Panc1 (cell line): ENCODE measurements at regions not wholly inside any gene's neighbourhood (a gene's known extent, or its start where the extent isn't known, plus 50 kb on each side); places are given as distances from the start of the nearest gene placed in this dataset.

Source experiments
- ATAC-seq: fragments of 200-7000 bp; cut with Tn5 transposase; 2 replicates; pipeline ENCODE4 v1.9.1; 2020; ENCODE audit warnings: mild to moderate bottlenecking, moderate library complexity
- BruUV-seq: library from RNA; stranded (reverse); fragments of 400-500 nt; replicated peaks from 2 replicates; lab custom pipeline; 2021; lab: Mats Ljungman, UMichigan
- CTCF ChIA-PET: fragments of 300-600 bp; sonication (Branson Sonifier 250); formaldehyde crosslinking; loops from one replicate; lab custom pipeline; 2022; ENCODE audit warnings: antibody characterized with exemption; lab: Charles Lee
- POLR2A ChIA-PET: fragments of 300-600 bp; sonication (Branson Sonifier 250); formaldehyde crosslinking; loops from one replicate; lab custom pipeline; 2022; ENCODE audit warnings: antibody characterized with exemption; lab: Charles Lee
- DNase-seq: peaks from one replicate; pipeline ENCODE4 v3.0.0-alpha.2; 2010; ENCODE audit warnings: low read depth, low spot score
- H3K27ac ChIP-seq: 2 replicates; pipeline ENCODE4 v1.5.1; 2011; ENCODE audit warnings: mild to moderate bottlenecking, low read length, inconsistent platforms
- H3K27me3 ChIP-seq: fragments of 200-500 bp; sonication (Bioruptor generic); 2 replicates; pipeline ENCODE4 v1.6.0; 2014; ENCODE audit warnings: low read length, inconsistent platforms; ENCODE audit not compliant: control insufficient read depth, insufficient read depth
- H3K36me3 ChIP-seq: fragments of 200-500 bp; sonication (Bioruptor generic); 2 replicates; pipeline ENCODE4 v1.5.1; 2014; ENCODE audit warnings: inconsistent platforms, mild to moderate bottlenecking, low read length, moderate library complexity; ENCODE audit not compliant: control insufficient read depth, insufficient read depth
- H3K4me1 ChIP-seq: 2 replicates; pipeline ENCODE4 v1.5.1; 2011; ENCODE audit warnings: inconsistent platforms, mild to moderate bottlenecking, low read length, moderate library complexity; ENCODE audit not compliant: control insufficient read depth, insufficient read depth
- H3K4me3 ChIP-seq, 2 experiments: 2 replicates each; pipeline ENCODE4 v1.5.1; 2011 to 2012; ENCODE audit warnings: low read depth in 2 of 2, low read length in 2 of 2, mild to moderate bottlenecking in 2 of 2, inconsistent platforms in 1 of 2, moderate library complexity in 1 of 2
- H3K9me3 ChIP-seq: fragments of 200-500 bp; sonication (Bioruptor generic); 2 replicates; pipeline ENCODE4 v1.5.1; 2014; ENCODE audit warnings: low read depth, mild to moderate bottlenecking, inconsistent platforms, low read length, moderate library complexity; ENCODE audit not compliant: control insufficient read depth, insufficient read depth
- POLR2AphosphoS5 ChIP-seq: IDR thresholded peaks from 2 replicates; pipeline ENCODE4 v1.6.1; 2012; ENCODE audit warnings: mild to moderate bottlenecking, low read depth, low read length, moderate library complexity
- SIN3A ChIP-seq: IDR thresholded peaks from 2 replicates; pipeline ENCODE4 v1.6.1; 2012; ENCODE audit warnings: low read depth, mild to moderate bottlenecking, low read length, moderate library complexity, borderline replicate concordance; ENCODE audit not compliant: insufficient read depth
- TCF7L2 ChIP-seq: IDR thresholded peaks from 2 replicates; pipeline ENCODE4 v1.6.1; 2011; ENCODE audit warnings: mild to moderate bottlenecking, low read depth, low read length, inconsistent platforms
- in situ Hi-C: cut with HindIII; loops from 2 replicates; pipeline ENCODE4 v1.10.0; 2016; ENCODE audit warnings: low sequenced_read_pairs, low pct_unique_long_range_greater_than_20kb
- intact Hi-C: fragments of 100-400 bp; cut with micrococcal nuclease; formaldehyde crosslinking; loops from one replicate; pipeline ENCODE4 v1.10.0; 2022; ENCODE audit not compliant: unreplicated experiment
- TF ChIP-seq, protein P1 (sequence below), 2 experiments: IDR thresholded peaks; 2 replicates each; pipeline ENCODE4 v1.6.1; 2011 to 2012; ENCODE audit warnings: low read depth in 2 of 2, control low read depth in 1 of 2, low read length in 1 of 2, mild to moderate bottlenecking in 1 of 2, moderate library complexity in 1 of 2; ENCODE audit not compliant: insufficient read depth in 1 of 2
- TF ChIP-seq, protein P2 (sequence below): fragments of 450-650 bp; IDR thresholded peaks from 2 replicates; pipeline ENCODE4 v1.5.1; 2017; ENCODE audit warnings: mild to moderate bottlenecking

DNA sequence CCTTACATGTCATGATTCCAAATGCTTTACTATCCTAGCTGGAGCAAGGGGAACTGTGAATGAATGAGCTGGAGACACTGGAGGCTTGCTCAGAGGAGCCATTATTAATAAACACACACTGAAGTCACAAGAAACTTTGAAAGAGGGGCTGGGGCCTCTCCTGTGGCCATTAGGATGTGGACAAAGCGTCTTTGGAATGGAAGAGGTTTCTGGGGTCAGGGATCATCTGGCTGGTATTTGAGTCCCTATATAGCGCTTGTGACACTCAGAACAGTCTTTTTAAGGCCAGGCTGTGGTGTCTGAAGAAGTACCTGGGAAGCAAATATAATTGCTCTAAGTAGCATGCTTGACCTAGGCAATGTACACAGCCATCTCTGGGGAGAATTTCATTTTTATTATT is 193.0 kb downstream of the JCAD start:
- CTCF ChIA-PET, result no interaction called here
- no peak for ATAC-seq
- BruUV-seq, result no TSS peak

DNA sequence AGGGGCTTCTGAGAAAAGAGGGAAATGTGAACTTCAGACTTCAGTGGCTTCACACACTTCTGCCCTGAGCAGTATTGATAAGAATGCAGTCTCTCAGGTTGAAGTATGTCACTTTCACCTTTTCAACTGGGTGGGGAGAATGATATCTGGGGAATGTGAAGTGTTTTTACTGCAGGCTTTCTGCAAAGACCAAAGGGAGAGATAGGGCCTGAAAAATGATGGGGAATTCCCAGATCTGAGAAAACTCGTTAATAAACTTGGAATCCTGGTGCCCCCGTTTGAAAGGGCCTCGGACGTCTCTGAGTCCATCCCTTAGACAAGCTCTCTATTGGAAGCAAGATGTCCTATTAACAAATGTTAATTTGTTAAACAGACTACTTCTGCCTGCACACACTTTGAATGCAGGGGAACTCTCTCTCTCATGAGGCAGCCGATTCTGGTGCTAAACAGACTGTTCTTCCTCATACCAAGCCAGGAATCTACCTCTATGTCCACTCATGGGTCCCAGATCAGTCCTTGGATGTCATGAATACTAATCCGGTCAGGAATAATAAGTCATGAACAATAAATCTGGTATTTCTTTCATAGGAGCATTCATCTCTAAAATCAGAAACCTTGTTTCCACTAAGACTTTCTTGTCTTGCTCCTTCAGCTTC is 193.6 kb downstream of the JCAD start:
- H3K9me3 ChIP-seq, result no peaks in the 10 kb centered on the region
- BruUV-seq, result no TSS peak
- H3K27ac ChIP-seq, result peak overlapping the region; percentile 29; the same call in 1 of the 2 replicates
- peaks cover 2% of the 10 kb centered on the region; the same call in 1 of the 2 replicates for H3K4me1 ChIP-seq
- ChIA-PET POLR2A (no interaction called here), CTCF (no interaction called here)
- no peak for DNase-seq
- intact Hi-C loops, result no loop called here
- no peaks in the 10 kb centered on the region for H3K36me3 ChIP-seq
- H3K27me3 ChIP-seq, result no peaks in the 10 kb centered on the region
- peak; percentile 44; the same call in 1 of the 2 replicates for ATAC-seq
- TF ChIP-seq POLR2AphosphoS5 (no peak), TCF7L2 (peak; percentile 69)
- H3K4me3 ChIP-seq, result no peak overlapping the region
- in situ Hi-C loops, result no loop called here

More for the DNA sequence above, 193.0 kb downstream of the JCAD start:
- in situ Hi-C loops (no loop called here), intact Hi-C loops (no loop called here)
- H3K27me3 ChIP-seq, result no peaks in the 10 kb centered on the region
- DNase-seq, result no peak
- no peaks in the 10 kb centered on the region for H3K36me3 ChIP-seq
- H3K4me1 ChIP-seq, result no peaks in the 10 kb centered on the region; the same call in 1 of the 2 replicates
- H3K4me3 ChIP-seq, result no peak overlapping the region
- POLR2A ChIA-PET, result no interaction called here
- no peaks in the 10 kb centered on the region for H3K9me3 ChIP-seq
- H3K27ac ChIP-seq, result peak overlapping the region; percentile 29; the same call in 1 of the 2 replicates
- no peak for TF ChIP-seq TCF7L2
- TF ChIP-seq, protein P1, sequence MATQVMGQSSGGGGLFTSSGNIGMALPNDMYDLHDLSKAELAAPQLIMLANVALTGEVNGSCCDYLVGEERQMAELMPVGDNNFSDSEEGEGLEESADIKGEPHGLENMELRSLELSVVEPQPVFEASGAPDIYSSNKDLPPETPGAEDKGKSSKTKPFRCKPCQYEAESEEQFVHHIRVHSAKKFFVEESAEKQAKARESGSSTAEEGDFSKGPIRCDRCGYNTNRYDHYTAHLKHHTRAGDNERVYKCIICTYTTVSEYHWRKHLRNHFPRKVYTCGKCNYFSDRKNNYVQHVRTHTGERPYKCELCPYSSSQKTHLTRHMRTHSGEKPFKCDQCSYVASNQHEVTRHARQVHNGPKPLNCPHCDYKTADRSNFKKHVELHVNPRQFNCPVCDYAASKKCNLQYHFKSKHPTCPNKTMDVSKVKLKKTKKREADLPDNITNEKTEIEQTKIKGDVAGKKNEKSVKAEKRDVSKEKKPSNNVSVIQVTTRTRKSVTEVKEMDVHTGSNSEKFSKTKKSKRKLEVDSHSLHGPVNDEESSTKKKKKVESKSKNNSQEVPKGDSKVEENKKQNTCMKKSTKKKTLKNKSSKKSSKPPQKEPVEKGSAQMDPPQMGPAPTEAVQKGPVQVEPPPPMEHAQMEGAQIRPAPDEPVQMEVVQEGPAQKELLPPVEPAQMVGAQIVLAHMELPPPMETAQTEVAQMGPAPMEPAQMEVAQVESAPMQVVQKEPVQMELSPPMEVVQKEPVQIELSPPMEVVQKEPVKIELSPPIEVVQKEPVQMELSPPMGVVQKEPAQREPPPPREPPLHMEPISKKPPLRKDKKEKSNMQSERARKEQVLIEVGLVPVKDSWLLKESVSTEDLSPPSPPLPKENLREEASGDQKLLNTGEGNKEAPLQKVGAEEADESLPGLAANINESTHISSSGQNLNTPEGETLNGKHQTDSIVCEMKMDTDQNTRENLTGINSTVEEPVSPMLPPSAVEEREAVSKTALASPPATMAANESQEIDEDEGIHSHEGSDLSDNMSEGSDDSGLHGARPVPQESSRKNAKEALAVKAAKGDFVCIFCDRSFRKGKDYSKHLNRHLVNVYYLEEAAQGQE (IDR thresholded peaks at IDR 0.05; ENCODE audit: insufficient read depth in 1 of 2, low read depth in 2 of 2, low read length in 1 of 2), result no peak
- TF ChIP-seq, protein P2, sequence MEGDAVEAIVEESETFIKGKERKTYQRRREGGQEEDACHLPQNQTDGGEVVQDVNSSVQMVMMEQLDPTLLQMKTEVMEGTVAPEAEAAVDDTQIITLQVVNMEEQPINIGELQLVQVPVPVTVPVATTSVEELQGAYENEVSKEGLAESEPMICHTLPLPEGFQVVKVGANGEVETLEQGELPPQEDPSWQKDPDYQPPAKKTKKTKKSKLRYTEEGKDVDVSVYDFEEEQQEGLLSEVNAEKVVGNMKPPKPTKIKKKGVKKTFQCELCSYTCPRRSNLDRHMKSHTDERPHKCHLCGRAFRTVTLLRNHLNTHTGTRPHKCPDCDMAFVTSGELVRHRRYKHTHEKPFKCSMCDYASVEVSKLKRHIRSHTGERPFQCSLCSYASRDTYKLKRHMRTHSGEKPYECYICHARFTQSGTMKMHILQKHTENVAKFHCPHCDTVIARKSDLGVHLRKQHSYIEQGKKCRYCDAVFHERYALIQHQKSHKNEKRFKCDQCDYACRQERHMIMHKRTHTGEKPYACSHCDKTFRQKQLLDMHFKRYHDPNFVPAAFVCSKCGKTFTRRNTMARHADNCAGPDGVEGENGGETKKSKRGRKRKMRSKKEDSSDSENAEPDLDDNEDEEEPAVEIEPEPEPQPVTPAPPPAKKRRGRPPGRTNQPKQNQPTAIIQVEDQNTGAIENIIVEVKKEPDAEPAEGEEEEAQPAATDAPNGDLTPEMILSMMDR, result no peak
- TF ChIP-seq SIN3A, result no peak
- no peak for TF ChIP-seq POLR2AphosphoS5

DNA sequence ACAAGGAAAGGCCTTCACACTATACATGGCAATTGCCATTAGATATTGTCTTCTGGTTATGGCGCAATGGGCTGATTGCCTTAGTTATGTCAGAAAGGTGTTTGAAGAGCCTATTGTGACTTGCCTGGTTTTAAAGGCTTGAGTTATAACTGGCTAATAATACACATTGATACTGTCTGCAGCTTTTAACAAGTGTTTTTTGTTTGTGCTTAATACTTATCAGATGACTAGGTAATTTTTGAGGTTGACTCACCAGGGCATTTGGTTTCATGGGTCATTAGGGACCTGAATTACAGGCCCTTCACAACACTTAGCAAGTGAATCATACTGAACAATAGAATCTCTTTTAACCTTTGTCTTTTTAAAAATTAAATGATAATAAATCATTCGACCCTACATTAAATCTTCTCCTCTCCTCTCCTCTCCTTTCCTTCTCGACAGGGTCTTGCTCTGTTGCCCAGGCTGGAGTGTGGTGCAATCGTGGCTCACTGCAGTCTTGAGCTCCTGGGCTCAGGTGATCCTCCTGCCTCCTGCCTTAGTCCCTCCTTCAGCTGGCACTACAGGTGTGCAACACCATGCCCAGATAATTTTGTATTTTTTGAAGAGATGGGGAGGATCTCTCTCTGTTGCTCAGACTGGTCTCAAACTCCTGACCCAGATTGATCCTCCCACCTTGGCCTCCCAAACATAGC is 196.3 kb downstream of the JCAD start:
- TF ChIP-seq POLR2AphosphoS5, result no peak
- TF ChIP-seq TCF7L2, result no peak; the same call in 1 of the 2 replicates
- TF ChIP-seq, protein P2, result no peak
- no peak for TF ChIP-seq SIN3A
- TF ChIP-seq, protein P1 (IDR thresholded peaks at IDR 0.05; ENCODE audit: insufficient read depth in 1 of 2, low read depth in 2 of 2, low read length in 1 of 2), result no peak
- intact Hi-C loops, result no loop called here
- ChIA-PET CTCF (no interaction called here), POLR2A (no interaction called here)
- Histone ChIP-seq H3K4me1 (peaks cover 3% of the 10 kb centered on the region; the same call in 1 of the 2 replicates), H3K9me3 (no peaks in the 10 kb centered on the region), H3K4me3 (no peak overlapping the region), H3K36me3 (no peaks in the 10 kb centered on the region), H3K27me3 (no peaks in the 10 kb centered on the region), H3K27ac (peak overlapping the region; percentile 17; the same call in 1 of the 2 replicates)
- peak; percentile 8 for DNase-seq
- peak; percentile 66 for ATAC-seq
- no TSS peak for BruUV-seq
- in situ Hi-C loops, result no loop called here
